Testis (tissue), 2 donors: ENCODE measurements at regions not wholly inside any gene's neighbourhood (a gene's known extent, or its start where the extent isn't known, plus 50 kb on each side); places are given as distances from the start of the nearest gene placed in this dataset.
A peak's percentile ranks its signal among the peaks of the same experiment; 100 is the strongest.
"Not testable (repeated sequence)": the region's sequence is repeated elsewhere in the genome, so short reads cannot be mapped to it uniquely, and the experiment has no call there.

ENCODE experiments used
- DNase-seq: peaks from one replicate; pipeline ENCODE4 v3.0.0-alpha.2; 2019
- H3K27ac ChIP-seq, 2 donors: fragments of 200-600 bp; sonication (generic); one replicate each; pipeline ENCODE4 v1.5.1; 2019
- H3K27me3 ChIP-seq: fragments of 200-600 bp; sonication (generic); one replicate; pipeline ENCODE4 v1.5.1; 2019
- H3K36me3 ChIP-seq: fragments of 200-600 bp; sonication (generic); one replicate; pipeline ENCODE4 v1.5.1; 2017; ENCODE audit warnings: low read depth; ENCODE audit errors: missing control alignments
- H3K4me1 ChIP-seq: fragments of 200-600 bp; sonication (generic); one replicate; pipeline ENCODE4 v1.5.1; 2019
- H3K4me3 ChIP-seq, 2 donors: fragments of 200-600 bp; sonication (generic); one replicate each; pipeline ENCODE4 v1.5.1; 2017 to 2019
- H3K9me3 ChIP-seq: fragments of 200-600 bp; sonication (generic); one replicate; pipeline ENCODE4 v1.5.1; 2017
- POLR2A ChIP-seq: fragments of 450-650 bp; IDR thresholded peaks from one replicate; pipeline ENCODE4 v1.6.1; 2017; ENCODE audit warnings: antibody characterized with exemption, mild to moderate bottlenecking, moderate library complexity
- WGBS, 2 donors: methylation state at CpG; one replicate each; pipeline ENCODE4 v1.1.5; 2018; 5-methylcytosine and 5-hydroxymethylcytosine counted together
- intact Hi-C: fragments of 100-400 bp; cut with DNase I; formaldehyde crosslinking; loops from one replicate; pipeline ENCODE4 v1.15.1; 2023; ENCODE audit warnings: low total_unique reads
- TF ChIP-seq, protein P1 (sequence below), 3 experiments: fragments of 450-650 bp in 2 of 3; fragments of 200-600 bp in 1 of 3; sonication (generic) in 1 of 3; IDR thresholded peaks; one replicate each; pipeline ENCODE4 v1.5.1; 2016 to 2019; ENCODE audit warnings: antibody characterized with exemption in 3 of 3, mild to moderate bottlenecking in 2 of 3, moderate library complexity in 1 of 3

- intact Hi-C loops, result no loop called here
- 79 to 80% methylated on average over 8 of the region's 8 CpGs for WGBS, 2 donors
- H3K4me3 ChIP-seq, result no peak overlapping the region
- no peaks in the 10 kb centered on the region for H3K36me3 ChIP-seq
- peak; percentile 1 for DNase-seq
- TF ChIP-seq POLR2A, result no peak
- TF ChIP-seq, protein P1, sequence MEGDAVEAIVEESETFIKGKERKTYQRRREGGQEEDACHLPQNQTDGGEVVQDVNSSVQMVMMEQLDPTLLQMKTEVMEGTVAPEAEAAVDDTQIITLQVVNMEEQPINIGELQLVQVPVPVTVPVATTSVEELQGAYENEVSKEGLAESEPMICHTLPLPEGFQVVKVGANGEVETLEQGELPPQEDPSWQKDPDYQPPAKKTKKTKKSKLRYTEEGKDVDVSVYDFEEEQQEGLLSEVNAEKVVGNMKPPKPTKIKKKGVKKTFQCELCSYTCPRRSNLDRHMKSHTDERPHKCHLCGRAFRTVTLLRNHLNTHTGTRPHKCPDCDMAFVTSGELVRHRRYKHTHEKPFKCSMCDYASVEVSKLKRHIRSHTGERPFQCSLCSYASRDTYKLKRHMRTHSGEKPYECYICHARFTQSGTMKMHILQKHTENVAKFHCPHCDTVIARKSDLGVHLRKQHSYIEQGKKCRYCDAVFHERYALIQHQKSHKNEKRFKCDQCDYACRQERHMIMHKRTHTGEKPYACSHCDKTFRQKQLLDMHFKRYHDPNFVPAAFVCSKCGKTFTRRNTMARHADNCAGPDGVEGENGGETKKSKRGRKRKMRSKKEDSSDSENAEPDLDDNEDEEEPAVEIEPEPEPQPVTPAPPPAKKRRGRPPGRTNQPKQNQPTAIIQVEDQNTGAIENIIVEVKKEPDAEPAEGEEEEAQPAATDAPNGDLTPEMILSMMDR (IDR thresholded peaks at IDR 0.05), result no peak
- H3K4me1 ChIP-seq, result no peaks in the 10 kb centered on the region
- no peaks in the 10 kb centered on the region for H3K27me3 ChIP-seq
- H3K9me3 ChIP-seq, result no peaks in the 10 kb centered on the region
- H3K27ac ChIP-seq, result no peak overlapping the region
Observed at GRCh38 chr4:8719421-8719820, 126.9 kb downstream of the CPZ start.

DNA sequence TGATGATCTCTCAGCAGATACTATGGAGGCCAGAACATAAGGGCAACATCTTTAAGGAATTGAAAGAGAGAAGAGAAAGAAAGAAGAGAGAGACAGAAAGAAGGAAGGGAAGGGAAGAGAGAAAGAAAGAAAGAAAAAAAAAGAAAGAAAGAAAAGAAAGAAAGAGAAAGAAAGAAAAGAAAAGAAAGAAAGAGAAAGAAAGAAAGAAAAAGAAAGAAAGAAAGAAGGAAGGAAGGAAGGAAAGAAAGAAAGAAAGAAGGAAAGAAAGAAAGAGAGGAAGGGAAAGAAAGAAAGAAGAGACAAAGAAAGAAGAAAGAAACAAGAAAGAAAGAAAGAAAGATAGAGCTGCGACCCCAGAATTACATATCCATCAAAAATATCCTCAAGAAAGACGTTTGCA lies 124.9 kb downstream of the CPZ start:
- H3K27me3 ChIP-seq, H3K4me3 ChIP-seq, DNase-seq, H3K36me3 ChIP-seq, H3K4me1 ChIP-seq, H3K27ac ChIP-seq, intact Hi-C loops, H3K9me3 ChIP-seq: not testable (repeated sequence)
- WGBS, 2 donors, result 47 to 49% methylated on average over 2 of the region's 2 CpGs

- WGBS, 2 donors, result 56 to 71% methylated on average over 3 to 8 of the region's 8 CpGs
- TF ChIP-seq POLR2A, result no peak
- TF ChIP-seq, protein P1 (IDR thresholded peaks at IDR 0.05), result no peak
- H3K36me3 ChIP-seq, result no peaks in the 10 kb centered on the region
- no peak overlapping the region for H3K27ac ChIP-seq
- no peaks in the 10 kb centered on the region for H3K9me3 ChIP-seq
- intact Hi-C loops, result no loop called here
- H3K4me1 ChIP-seq, result no peaks in the 10 kb centered on the region
- H3K27me3 ChIP-seq, result no peaks in the 10 kb centered on the region
- DNase-seq, result peak; percentile 4
- no peak overlapping the region for H3K4me3 ChIP-seq
Observed at GRCh38 chr4:8710946-8711345, 118.4 kb downstream of the CPZ start.

- Histone ChIP-seq H3K4me1 (no peaks in the 10 kb centered on the region), H3K27me3 (no peaks in the 10 kb centered on the region), H3K4me3 (no peak overlapping the region), H3K27ac (no peak overlapping the region), H3K36me3 (no peaks in the 10 kb centered on the region), H3K9me3 (no peaks in the 10 kb centered on the region)
- TF ChIP-seq, protein P1 (IDR thresholded peaks at IDR 0.05), result no peak
- TF ChIP-seq POLR2A, result no peak
- DNase-seq, result no peak
- WGBS, 2 donors, result 96 to 100% methylated on average over 4 to 6 of the region's 6 CpGs
- intact Hi-C loops, result no loop called here
Observed at GRCh38 chr4:8710416-8710815, 117.9 kb downstream of the CPZ start.

DNA sequence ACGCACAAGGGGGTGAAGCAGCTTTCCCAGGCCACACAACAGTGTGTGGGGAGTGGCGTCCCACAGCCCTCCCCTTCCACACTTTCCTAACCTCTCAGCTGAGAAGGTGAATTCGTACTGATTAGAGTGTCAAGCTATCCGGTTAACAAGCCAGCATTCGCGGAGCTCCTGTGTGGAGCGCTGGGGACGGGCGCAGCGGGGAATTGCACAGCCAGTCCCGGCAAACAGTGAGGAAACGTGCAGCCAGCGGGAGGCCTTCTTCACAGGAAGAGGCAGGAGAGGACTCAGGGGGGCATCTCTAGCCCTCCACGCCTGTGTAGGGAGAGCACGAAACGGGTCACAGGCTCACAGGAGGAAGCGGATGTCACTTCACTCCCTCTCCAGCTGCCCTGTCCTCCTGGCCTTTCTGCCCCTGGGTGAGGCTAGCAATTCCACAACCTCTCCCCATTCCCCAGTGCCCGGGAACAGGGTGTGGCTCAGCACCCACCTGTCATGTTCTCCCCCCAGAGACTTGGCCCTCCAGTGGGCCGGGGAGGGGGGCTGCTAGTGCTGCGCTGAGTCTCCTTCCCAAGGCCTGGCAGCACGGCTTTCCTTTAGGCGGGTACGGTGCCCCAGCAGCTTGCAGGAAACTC lies 117.3 kb downstream of the CPZ start:
- DNase-seq, result no peak
- Histone ChIP-seq H3K4me3 (no peak overlapping the region), H3K27me3 (no peaks in the 10 kb centered on the region), H3K4me1 (no peaks in the 10 kb centered on the region), H3K9me3 (no peaks in the 10 kb centered on the region), H3K36me3 (no peaks in the 10 kb centered on the region), H3K27ac (no peak overlapping the region)
- intact Hi-C loops, result no loop called here
- TF ChIP-seq POLR2A, result no peak
- 50 to 54% methylated on average over 18 to 23 of the region's 23 CpGs for WGBS, 2 donors

DNA sequence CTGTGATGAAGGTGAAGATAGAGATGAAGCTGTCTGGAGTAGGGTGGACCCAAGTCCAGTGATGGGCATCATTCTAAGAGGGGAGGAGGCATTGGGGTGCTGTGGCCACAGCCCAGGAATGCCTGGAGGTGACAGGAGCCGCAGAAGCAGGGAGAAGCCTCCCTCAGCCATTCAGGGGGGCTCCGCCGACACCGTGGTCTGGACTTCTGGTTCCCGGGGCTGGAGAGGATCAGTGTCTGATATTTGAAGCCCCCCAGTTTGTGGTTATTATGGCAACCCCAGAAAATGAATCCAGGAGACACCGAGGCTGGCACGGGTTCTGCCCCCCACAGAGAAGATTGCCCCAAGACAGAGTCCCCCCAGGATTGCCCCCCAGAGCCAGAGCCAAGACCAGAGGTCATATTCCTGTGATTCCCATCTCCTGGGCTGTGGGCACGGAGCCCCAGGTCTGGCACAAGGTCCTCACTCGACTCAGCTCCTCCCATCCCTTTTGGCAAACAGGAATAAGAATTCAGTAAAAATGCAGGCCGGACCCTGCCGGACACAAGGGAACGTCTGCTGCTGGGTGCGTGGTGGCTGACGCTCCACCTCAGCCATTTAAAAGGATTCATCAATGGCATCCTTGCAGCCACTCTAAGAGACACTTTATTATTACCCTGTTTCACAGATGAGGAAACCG lies 116.6 kb downstream of the CPZ start:
- Histone ChIP-seq H3K27ac (no peak overlapping the region), H3K4me1 (no peaks in the 10 kb centered on the region), H3K9me3 (no peaks in the 10 kb centered on the region), H3K36me3 (no peaks in the 10 kb centered on the region), H3K4me3 (no peak overlapping the region), H3K27me3 (no peaks in the 10 kb centered on the region)
- TF ChIP-seq, protein P1 (IDR thresholded peaks at IDR 0.05), result no peak
- TF ChIP-seq POLR2A, result no peak
- 82 to 88% methylated on average over 9 to 15 of the region's 15 CpGs for WGBS, 2 donors
- intact Hi-C loops, result no loop called here
- peak; percentile 2 for DNase-seq
